Activated T-cell treated with anti-CD3 and anti-CD28 coated beads, Interleukin-2, amount 50 U/mL, for 48 hours (primary cell): ENCODE measurements at regions not wholly inside any gene's neighbourhood (a gene's known extent, or its start where the extent isn't known, plus 50 kb on each side); places are given as distances from the start of the nearest gene placed in this dataset.
"Not testable (repeated sequence)": the region's sequence is repeated elsewhere in the genome, so short reads cannot be mapped to it uniquely, and the experiment has no call there.

Experiments
- DNase-seq, 2 experiments: peaks; one replicate each; pipeline ENCODE4 v3.0.0-alpha.2; 2020

DNA sequence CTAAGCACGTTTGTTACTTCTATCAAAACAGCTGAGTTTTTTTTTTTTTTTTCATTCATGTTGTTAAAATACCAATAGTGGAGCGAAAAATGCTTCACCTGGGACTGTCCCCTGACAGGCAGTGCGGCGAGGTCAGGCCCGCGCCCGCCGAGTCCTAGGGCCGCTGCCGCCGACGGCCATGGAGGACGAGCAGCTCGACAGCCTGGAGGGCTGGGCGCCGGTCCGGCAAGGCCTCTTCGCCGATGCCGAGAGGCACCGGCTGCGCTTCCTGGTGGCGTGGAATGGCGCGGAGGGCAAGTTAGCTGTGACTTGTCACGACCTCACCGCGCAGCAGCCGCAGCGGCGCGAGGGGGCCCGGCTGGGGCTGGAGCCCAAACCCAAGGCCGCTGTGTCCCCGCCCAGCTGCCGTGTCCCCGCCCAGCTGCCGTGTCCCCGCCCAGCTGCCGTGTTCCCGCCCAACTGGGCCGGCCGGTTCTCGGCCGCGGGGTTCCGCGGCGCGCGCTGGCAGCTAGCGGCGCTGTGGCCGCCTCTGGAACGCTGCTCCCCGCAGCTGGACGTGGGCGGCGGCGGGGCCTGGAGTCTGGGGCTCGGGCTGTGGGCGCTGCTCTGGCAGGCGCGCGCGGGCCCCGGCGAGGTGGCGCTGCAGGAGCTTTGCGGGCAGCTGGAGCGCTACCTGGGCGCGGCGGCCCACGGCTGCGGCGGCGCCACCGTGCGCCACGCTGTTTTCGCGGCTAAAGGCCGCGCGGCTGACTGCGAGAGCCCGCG is 56.7 kb upstream of the GOLGA8R start:
- peak; percentile 52 to 67 for DNase-seq

- DNase-seq = not testable (repeated sequence)
These were observed 57.3 kb upstream of the GOLGA8R start for GRCh38 chr15:30471366-30471749.

GRCh38 chr15:30471817-30472551 is 57.9 kb upstream of the GOLGA8R start:
- DNase-seq = not testable (repeated sequence)

DNA sequence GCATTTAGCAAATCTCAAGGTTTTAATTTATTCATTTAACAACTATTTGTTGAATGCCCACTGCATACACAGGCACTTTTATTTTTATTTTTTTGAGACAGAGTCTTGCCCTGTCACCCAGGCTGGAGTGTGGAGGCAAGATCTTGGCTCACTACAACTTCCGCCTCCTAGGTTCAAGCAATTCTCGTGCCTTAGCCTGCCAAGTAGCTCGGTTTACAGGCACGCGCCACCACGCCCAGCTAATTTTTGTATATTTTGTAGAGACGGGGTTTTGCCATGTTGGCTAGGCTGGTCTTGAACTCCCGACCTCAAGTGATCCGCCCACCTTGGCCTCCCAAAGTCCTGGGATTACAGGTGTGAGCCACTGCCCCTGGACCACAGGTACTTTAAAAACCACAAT is 67.0 kb upstream of the GOLGA8Q start:
- DNase-seq = not testable (repeated sequence)

DNA sequence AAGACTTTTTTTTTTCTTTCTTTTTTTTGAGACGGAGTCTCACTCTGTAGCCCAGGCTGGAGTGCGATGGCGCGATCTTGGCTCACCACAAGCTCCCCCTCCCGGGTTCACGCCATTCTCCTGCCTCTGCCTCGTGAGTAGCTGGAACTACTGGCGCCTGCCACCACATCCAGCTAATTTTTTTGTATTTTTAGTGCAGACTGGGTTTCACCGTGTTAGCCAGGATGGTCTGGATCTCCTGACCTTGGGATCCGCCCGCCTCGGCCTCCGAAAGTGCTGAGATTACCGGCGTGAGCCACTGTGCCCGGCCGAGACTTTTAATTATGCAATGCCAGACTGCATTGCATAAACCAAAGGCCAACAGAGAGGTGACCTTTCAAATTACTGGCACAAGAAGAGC is 62.6 kb upstream of the GOLGA8Q start:
- not testable (repeated sequence) for DNase-seq

GRCh38 chr15:30490334-30490733 is 61.5 kb upstream of the GOLGA8Q start:
- not testable (repeated sequence) for DNase-seq

DNA sequence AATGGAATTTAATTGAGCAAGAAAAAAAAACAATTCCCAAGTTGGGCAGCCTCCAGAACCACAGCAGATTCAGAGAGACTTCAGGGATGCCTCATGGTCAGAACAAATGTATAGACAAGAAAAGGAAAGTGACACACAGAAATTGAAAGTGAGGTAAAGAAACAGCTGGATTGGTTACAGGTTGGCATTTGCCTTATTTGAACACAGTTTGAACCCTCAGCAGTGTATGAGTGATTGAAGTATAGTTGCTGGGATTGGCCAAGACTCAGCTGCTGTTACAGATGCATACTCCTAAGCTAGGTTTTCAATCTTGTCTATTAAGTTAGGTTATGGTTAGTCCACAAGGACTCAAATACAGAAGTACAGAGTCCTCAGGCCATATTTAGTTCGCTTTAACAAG is 57.9 kb upstream of the GOLGA8Q start:
- not testable (repeated sequence) for DNase-seq

- not testable (repeated sequence) for DNase-seq
These were observed 54.6 kb upstream of the GOLGA8Q start for GRCh38 chr15:30497275-30497674.

GRCh38 chr15:30499233-30499632 is 52.6 kb upstream of the GOLGA8Q start:
- not testable (repeated sequence) for DNase-seq

GRCh38 chr15:30500511-30500910 is 51.3 kb upstream of the GOLGA8Q start:
- not testable (repeated sequence) for DNase-seq
